WTC11 (cell line): ENCODE measurements at regions not wholly inside any gene's neighbourhood (a gene's known extent, or its start where the extent isn't known, plus 50 kb on each side); places are given as distances from the start of the nearest gene placed in this dataset.

Experiments
- ATAC-seq: fragments of 200-7000 bp; cut with Tn5 transposase; 2 replicates; pipeline ENCODE4 v1.10.0; 2021; ENCODE audit warnings: mild to moderate bottlenecking, moderate library complexity
- CTCF ChIA-PET: fragments of 300-600 bp; sonication (Branson Sonifier 250); formaldehyde crosslinking; loops from one replicate; lab custom pipeline; 2021; ENCODE audit warnings: antibody characterized with exemption; lab: Charles Lee
- POLR2A ChIA-PET: fragments of 350-600 bp; sonication (Branson Sonifier 250); formaldehyde crosslinking; loops from one replicate; lab custom pipeline; 2021; ENCODE audit warnings: antibody characterized with exemption; lab: Charles Lee
- DNase-seq: peaks from one replicate; pipeline ENCODE4 v3.0.0; 2021; ENCODE audit warnings: low spot score
- H3K27ac Mint-ChIP-seq: 2 replicates; pipeline ENCODE4 v1.8.0; 2021; ENCODE audit warnings: mixed read lengths
- H3K27me3 Mint-ChIP-seq: 2 replicates; pipeline ENCODE4 v1.8.0; 2021; ENCODE audit warnings: low read depth, mild to moderate bottlenecking, moderate library complexity, mixed read lengths
- H3K36me3 Mint-ChIP-seq: 2 replicates; pipeline ENCODE4 v1.8.0; 2021; ENCODE audit warnings: mixed read lengths
- H3K4me1 Mint-ChIP-seq: 2 replicates; pipeline ENCODE4 v1.8.0; 2022; ENCODE audit warnings: mixed read lengths
- H3K4me3 Mint-ChIP-seq: 2 replicates; pipeline ENCODE4 v1.8.0; 2021; ENCODE audit warnings: mild to moderate bottlenecking, moderate library complexity, mixed read lengths
- H3K9me3 Mint-ChIP-seq: 2 replicates; pipeline ENCODE4 v1.8.0; 2021; ENCODE audit warnings: mixed read lengths
- ELF4 ChIP-seq: sonication (generic); formaldehyde crosslinking; IDR thresholded peaks from 2 replicates; pipeline ENCODE4 v1.8.1; 2022; ENCODE audit warnings: low read depth, mild to moderate bottlenecking, moderate library complexity, missing genetic modification reagents
- ESRRA ChIP-seq: sonication (generic); formaldehyde crosslinking; IDR thresholded peaks from 2 replicates; pipeline ENCODE4 v1.8.1; 2022; ENCODE audit warnings: mild to moderate bottlenecking, missing genetic modification reagents, borderline replicate concordance
- FOXJ3 ChIP-seq: sonication (generic); formaldehyde crosslinking; IDR thresholded peaks from 2 replicates; pipeline ENCODE4 v1.9.0; 2021; ENCODE audit warnings: missing genetic modification reagents, mild to moderate bottlenecking, borderline replicate concordance
- FOXP1 ChIP-seq: sonication (generic); formaldehyde crosslinking; IDR thresholded peaks from 2 replicates; pipeline ENCODE4 v1.8.0; 2022; ENCODE audit warnings: missing genetic modification reagents, mild to moderate bottlenecking, moderate library complexity, borderline replicate concordance
- MYBL2 ChIP-seq: sonication (generic); formaldehyde crosslinking; IDR thresholded peaks from 2 replicates; pipeline ENCODE4 v1.8.1; 2023; ENCODE audit warnings: mild to moderate bottlenecking, moderate library complexity, missing genetic modification reagents
- NR1H2 ChIP-seq: sonication (generic); formaldehyde crosslinking; IDR thresholded peaks from 2 replicates; pipeline ENCODE4 v1.9.0; 2021; ENCODE audit warnings: mild to moderate bottlenecking, moderate library complexity, missing genetic modification reagents
- PRRX2 ChIP-seq: fragments of 250-450 bp; sonication (Bioruptor Pico); IDR thresholded peaks from 2 replicates; pipeline ENCODE4 v1.8.0; 2021; ENCODE audit warnings: mild to moderate bottlenecking
- SMAD4 ChIP-seq: sonication (generic); formaldehyde crosslinking; IDR thresholded peaks from 2 replicates; pipeline ENCODE4 v1.8.0; 2022; ENCODE audit warnings: mild to moderate bottlenecking, missing genetic modification reagents
- ZNF317 ChIP-seq: sonication (generic); formaldehyde crosslinking; IDR thresholded peaks from 2 replicates; pipeline ENCODE4 v1.8.1; 2023; ENCODE audit warnings: low read depth, mild to moderate bottlenecking, moderate library complexity, missing genetic modification reagents, borderline replicate concordance
- ZNF416 ChIP-seq: fragments of 250-450 bp; sonication (Bioruptor Pico); IDR thresholded peaks from 2 replicates; pipeline ENCODE4 v1.9.0; 2021; ENCODE audit warnings: mild to moderate bottlenecking, inconsistent platforms
- ZNF671 ChIP-seq: fragments of 250-450 bp; sonication (Bioruptor Pico); IDR thresholded peaks from 2 replicates; pipeline ENCODE4 v1.8.0; 2021; ENCODE audit warnings: mild to moderate bottlenecking
- TF ChIP-seq, protein P1 (sequence below): sonication (generic); formaldehyde crosslinking; IDR thresholded peaks from 2 replicates; pipeline ENCODE4 v1.8.1; 2023; ENCODE audit warnings: mild to moderate bottlenecking, missing genetic modification reagents, moderate library complexity
- TF ChIP-seq, protein P2 (sequence below): sonication (generic); formaldehyde crosslinking; IDR thresholded peaks from 2 replicates; pipeline ENCODE4 v1.8.0; 2022; ENCODE audit warnings: mild to moderate bottlenecking, missing genetic modification reagents
- TF ChIP-seq, protein P3 (sequence below): sonication (generic); formaldehyde crosslinking; IDR thresholded peaks from 2 replicates; pipeline ENCODE4 v1.8.0; 2023; ENCODE audit warnings: mild to moderate bottlenecking, missing genetic modification reagents
- TF ChIP-seq, protein P4 (sequence below): sonication (generic); formaldehyde crosslinking; IDR thresholded peaks from 2 replicates; pipeline ENCODE4 v1.8.1; 2022; ENCODE audit warnings: mild to moderate bottlenecking, missing genetic modification reagents, moderate library complexity, borderline replicate concordance
- TF ChIP-seq, protein P5 (sequence below): sonication (generic); formaldehyde crosslinking; IDR thresholded peaks from 2 replicates; pipeline ENCODE4 v1.8.1; 2023; ENCODE audit warnings: mild to moderate bottlenecking, missing genetic modification reagents
- TF ChIP-seq, protein P6 (sequence below): sonication (generic); formaldehyde crosslinking; conservative IDR thresholded peaks from 2 replicates; pipeline ENCODE4 v1.8.1; 2023; ENCODE audit warnings: mild to moderate bottlenecking, low read depth, missing genetic modification reagents, moderate library complexity
- TF ChIP-seq, protein P7 (sequence below): sonication (generic); formaldehyde crosslinking; IDR thresholded peaks from 2 replicates; pipeline ENCODE4 v1.8.1; 2023; ENCODE audit warnings: mild to moderate bottlenecking, missing genetic modification reagents, borderline replicate concordance
- TF ChIP-seq, protein P8 (sequence below): sonication (generic); formaldehyde crosslinking; IDR thresholded peaks from 2 replicates; pipeline ENCODE4 v1.8.0; 2022; ENCODE audit warnings: mild to moderate bottlenecking, missing genetic modification reagents

DNA sequence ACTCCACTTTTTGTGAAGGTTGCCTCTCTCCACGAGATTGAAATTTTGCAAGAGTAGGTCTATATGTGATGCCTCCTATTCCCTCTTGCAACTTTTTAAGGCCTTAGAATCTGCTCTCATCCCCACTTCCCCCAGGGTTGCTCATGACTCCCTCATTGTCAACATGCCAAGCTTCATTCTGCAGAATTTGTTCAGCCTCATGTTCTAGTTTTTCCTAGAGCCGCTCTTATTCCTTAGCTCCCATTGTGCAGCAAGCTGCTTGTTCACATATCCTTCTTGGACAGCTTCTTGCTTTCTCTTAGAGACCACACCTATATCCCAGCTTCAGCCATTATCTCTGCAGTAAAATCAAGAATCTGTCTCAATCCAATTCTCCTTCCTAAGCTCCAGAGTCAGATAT is 82.4 kb downstream of the CNGA2 start:
- H3K27ac Mint-ChIP-seq = no peak overlapping the region
- DNase-seq = no peak
- H3K4me1 Mint-ChIP-seq = no peaks in the 10 kb centered on the region
- POLR2A ChIA-PET = no interaction called here
- CTCF ChIA-PET = no interaction called here
- H3K27me3 Mint-ChIP-seq = no peaks in the 10 kb centered on the region
- H3K4me3 Mint-ChIP-seq = no peak overlapping the region
- H3K9me3 Mint-ChIP-seq = no peaks in the 10 kb centered on the region
- no peak for TF ChIP-seq ZNF416 (CRISPR knock-in tag)
- TF ChIP-seq, protein P1, sequence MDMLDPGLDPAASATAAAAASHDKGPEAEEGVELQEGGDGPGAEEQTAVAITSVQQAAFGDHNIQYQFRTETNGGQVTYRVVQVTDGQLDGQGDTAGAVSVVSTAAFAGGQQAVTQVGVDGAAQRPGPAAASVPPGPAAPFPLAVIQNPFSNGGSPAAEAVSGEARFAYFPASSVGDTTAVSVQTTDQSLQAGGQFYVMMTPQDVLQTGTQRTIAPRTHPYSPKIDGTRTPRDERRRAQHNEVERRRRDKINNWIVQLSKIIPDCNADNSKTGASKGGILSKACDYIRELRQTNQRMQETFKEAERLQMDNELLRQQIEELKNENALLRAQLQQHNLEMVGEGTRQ (CRISPR knock-in tag) = no peak
- no peak for TF ChIP-seq MYBL2 (CRISPR knock-in tag)
- TF ChIP-seq, protein P2, sequence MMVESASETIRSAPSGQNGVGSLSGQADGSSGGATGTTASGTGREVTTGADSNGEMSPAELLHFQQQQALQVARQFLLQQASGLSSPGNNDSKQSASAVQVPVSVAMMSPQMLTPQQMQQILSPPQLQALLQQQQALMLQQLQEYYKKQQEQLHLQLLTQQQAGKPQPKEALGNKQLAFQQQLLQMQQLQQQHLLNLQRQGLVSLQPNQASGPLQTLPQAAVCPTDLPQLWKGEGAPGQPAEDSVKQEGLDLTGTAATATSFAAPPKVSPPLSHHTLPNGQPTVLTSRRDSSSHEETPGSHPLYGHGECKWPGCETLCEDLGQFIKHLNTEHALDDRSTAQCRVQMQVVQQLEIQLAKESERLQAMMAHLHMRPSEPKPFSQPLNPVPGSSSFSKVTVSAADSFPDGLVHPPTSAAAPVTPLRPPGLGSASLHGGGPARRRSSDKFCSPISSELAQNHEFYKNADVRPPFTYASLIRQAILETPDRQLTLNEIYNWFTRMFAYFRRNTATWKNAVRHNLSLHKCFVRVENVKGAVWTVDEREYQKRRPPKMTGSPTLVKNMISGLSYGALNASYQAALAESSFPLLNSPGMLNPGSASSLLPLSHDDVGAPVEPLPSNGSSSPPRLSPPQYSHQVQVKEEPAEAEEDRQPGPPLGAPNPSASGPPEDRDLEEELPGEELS (CRISPR knock-in tag) = no peak
- TF ChIP-seq ESRRA (CRISPR knock-in tag) = no peak
- TF ChIP-seq, protein P3, sequence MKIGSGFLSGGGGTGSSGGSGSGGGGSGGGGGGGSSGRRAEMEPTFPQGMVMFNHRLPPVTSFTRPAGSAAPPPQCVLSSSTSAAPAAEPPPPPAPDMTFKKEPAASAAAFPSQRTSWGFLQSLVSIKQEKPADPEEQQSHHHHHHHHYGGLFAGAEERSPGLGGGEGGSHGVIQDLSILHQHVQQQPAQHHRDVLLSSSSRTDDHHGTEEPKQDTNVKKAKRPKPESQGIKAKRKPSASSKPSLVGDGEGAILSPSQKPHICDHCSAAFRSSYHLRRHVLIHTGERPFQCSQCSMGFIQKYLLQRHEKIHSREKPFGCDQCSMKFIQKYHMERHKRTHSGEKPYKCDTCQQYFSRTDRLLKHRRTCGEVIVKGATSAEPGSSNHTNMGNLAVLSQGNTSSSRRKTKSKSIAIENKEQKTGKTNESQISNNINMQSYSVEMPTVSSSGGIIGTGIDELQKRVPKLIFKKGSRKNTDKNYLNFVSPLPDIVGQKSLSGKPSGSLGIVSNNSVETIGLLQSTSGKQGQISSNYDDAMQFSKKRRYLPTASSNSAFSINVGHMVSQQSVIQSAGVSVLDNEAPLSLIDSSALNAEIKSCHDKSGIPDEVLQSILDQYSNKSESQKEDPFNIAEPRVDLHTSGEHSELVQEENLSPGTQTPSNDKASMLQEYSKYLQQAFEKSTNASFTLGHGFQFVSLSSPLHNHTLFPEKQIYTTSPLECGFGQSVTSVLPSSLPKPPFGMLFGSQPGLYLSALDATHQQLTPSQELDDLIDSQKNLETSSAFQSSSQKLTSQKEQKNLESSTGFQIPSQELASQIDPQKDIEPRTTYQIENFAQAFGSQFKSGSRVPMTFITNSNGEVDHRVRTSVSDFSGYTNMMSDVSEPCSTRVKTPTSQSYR (CRISPR knock-in tag) = no peak
- TF ChIP-seq, protein P4, sequence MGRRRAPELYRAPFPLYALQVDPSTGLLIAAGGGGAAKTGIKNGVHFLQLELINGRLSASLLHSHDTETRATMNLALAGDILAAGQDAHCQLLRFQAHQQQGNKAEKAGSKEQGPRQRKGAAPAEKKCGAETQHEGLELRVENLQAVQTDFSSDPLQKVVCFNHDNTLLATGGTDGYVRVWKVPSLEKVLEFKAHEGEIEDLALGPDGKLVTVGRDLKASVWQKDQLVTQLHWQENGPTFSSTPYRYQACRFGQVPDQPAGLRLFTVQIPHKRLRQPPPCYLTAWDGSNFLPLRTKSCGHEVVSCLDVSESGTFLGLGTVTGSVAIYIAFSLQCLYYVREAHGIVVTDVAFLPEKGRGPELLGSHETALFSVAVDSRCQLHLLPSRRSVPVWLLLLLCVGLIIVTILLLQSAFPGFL (CRISPR knock-in tag) = no peak
- TF ChIP-seq, protein P5, sequence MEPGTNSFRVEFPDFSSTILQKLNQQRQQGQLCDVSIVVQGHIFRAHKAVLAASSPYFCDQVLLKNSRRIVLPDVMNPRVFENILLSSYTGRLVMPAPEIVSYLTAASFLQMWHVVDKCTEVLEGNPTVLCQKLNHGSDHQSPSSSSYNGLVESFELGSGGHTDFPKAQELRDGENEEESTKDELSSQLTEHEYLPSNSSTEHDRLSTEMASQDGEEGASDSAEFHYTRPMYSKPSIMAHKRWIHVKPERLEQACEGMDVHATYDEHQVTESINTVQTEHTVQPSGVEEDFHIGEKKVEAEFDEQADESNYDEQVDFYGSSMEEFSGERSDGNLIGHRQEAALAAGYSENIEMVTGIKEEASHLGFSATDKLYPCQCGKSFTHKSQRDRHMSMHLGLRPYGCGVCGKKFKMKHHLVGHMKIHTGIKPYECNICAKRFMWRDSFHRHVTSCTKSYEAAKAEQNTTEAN (CRISPR knock-in tag) = no peak
- TF ChIP-seq NR1H2 = no peak
- no peak for ATAC-seq
- H3K36me3 Mint-ChIP-seq = no peaks in the 10 kb centered on the region

DNA sequence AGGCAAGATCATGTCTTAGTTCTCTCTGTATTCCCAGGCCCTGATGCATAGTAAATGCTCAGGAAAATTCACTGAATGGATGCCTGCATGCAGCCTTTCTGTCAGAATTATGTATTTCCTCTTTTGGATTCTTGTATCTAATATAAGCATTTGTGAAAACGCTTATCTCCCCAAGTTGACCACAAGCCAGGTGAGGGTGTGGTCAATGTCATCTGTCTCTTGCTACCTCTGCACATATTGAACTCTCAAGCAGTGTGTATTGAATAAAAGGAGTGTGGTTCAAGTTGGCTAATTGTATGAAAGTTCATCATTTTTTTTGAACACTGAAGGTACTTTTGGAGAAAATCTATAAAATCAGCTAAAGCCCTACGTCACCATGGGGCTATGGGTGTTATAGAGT is 84.3 kb downstream of the CNGA2 start:
- DNase-seq (no peak), ATAC-seq (no peak)
- H3K4me1 Mint-ChIP-seq = no peaks in the 10 kb centered on the region
- no peaks in the 10 kb centered on the region for H3K27me3 Mint-ChIP-seq
- no peaks in the 10 kb centered on the region for H3K36me3 Mint-ChIP-seq
- ChIA-PET POLR2A (no interaction called here), CTCF (no interaction called here)
- no peak overlapping the region for H3K27ac Mint-ChIP-seq
- no peak overlapping the region for H3K4me3 Mint-ChIP-seq
- H3K9me3 Mint-ChIP-seq = no peaks in the 10 kb centered on the region
- TF ChIP-seq MYBL2 (CRISPR knock-in tag) (no peak), FOXP1 (CRISPR knock-in tag) (no peak), PRRX2 (no peak), ZNF317 (CRISPR knock-in tag) (no peak), ZNF671 (CRISPR knock-in tag) (no peak), ELF4 (CRISPR knock-in tag) (no peak), FOXJ3 (no peak), SMAD4 (CRISPR knock-in tag) (no peak)
- TF ChIP-seq, protein P6, sequence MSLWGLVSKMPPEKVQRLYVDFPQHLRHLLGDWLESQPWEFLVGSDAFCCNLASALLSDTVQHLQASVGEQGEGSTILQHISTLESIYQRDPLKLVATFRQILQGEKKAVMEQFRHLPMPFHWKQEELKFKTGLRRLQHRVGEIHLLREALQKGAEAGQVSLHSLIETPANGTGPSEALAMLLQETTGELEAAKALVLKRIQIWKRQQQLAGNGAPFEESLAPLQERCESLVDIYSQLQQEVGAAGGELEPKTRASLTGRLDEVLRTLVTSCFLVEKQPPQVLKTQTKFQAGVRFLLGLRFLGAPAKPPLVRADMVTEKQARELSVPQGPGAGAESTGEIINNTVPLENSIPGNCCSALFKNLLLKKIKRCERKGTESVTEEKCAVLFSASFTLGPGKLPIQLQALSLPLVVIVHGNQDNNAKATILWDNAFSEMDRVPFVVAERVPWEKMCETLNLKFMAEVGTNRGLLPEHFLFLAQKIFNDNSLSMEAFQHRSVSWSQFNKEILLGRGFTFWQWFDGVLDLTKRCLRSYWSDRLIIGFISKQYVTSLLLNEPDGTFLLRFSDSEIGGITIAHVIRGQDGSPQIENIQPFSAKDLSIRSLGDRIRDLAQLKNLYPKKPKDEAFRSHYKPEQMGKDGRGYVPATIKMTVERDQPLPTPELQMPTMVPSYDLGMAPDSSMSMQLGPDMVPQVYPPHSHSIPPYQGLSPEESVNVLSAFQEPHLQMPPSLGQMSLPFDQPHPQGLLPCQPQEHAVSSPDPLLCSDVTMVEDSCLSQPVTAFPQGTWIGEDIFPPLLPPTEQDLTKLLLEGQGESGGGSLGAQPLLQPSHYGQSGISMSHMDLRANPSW (CRISPR knock-in tag) = no peak
- TF ChIP-seq, protein P7, sequence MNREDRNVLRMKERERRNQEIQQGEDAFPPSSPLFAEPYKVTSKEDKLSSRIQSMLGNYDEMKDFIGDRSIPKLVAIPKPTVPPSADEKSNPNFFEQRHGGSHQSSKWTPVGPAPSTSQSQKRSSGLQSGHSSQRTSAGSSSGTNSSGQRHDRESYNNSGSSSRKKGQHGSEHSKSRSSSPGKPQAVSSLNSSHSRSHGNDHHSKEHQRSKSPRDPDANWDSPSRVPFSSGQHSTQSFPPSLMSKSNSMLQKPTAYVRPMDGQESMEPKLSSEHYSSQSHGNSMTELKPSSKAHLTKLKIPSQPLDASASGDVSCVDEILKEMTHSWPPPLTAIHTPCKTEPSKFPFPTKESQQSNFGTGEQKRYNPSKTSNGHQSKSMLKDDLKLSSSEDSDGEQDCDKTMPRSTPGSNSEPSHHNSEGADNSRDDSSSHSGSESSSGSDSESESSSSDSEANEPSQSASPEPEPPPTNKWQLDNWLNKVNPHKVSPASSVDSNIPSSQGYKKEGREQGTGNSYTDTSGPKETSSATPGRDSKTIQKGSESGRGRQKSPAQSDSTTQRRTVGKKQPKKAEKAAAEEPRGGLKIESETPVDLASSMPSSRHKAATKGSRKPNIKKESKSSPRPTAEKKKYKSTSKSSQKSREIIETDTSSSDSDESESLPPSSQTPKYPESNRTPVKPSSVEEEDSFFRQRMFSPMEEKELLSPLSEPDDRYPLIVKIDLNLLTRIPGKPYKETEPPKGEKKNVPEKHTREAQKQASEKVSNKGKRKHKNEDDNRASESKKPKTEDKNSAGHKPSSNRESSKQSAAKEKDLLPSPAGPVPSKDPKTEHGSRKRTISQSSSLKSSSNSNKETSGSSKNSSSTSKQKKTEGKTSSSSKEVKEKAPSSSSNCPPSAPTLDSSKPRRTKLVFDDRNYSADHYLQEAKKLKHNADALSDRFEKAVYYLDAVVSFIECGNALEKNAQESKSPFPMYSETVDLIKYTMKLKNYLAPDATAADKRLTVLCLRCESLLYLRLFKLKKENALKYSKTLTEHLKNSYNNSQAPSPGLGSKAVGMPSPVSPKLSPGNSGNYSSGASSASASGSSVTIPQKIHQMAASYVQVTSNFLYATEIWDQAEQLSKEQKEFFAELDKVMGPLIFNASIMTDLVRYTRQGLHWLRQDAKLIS = no peak
- TF ChIP-seq, protein P1 (CRISPR knock-in tag) = no peak
- TF ChIP-seq, protein P8, sequence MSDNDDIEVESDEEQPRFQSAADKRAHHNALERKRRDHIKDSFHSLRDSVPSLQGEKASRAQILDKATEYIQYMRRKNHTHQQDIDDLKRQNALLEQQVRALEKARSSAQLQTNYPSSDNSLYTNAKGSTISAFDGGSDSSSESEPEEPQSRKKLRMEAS (CRISPR knock-in tag) = no peak
